ENCODE measurements at regions not wholly inside any gene's neighbourhood (a gene's known extent, or its start where the extent isn't known, plus 50 kb on each side); places are given as distances from the start of the nearest gene placed in this dataset.

DNA sequence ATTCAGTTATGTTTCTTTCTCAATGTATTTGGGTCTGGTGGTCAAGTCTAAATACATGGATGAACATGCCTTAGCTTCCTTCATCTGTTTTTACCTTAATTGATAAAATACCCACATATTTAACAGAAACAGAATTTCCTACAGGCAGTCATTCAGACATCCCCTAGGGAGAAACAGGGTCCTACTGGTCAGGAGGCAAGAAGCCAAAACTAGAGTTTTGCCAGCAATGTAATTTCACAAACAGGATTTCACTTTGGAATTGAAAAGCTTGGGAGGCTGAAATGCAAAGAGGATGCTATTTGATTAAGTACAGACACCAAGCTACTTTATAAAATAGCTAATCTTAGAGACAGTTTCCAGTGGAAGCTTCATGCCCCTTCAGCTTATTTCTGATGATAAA, 224.2 kb downstream of the SIPA1L2 start:
- H3K4me2 ChIP-seq, result no peak overlapping the region
- peaks cover 0 to 6% of the 10 kb centered on the region in 2 experiments; a peak in 2 of 4 replicates for H3K4me1 ChIP-seq (ENCODE audit: control insufficient read depth in 1 of 2, insufficient read depth in 2 of 2, low read depth in 1 of 2, low read length in 1 of 2)
- no peak for DNase-seq
- no peak for TF ChIP-seq ELF1 (IDR thresholded peaks at IDR 0.05)
- TF ChIP-seq, protein P1, sequence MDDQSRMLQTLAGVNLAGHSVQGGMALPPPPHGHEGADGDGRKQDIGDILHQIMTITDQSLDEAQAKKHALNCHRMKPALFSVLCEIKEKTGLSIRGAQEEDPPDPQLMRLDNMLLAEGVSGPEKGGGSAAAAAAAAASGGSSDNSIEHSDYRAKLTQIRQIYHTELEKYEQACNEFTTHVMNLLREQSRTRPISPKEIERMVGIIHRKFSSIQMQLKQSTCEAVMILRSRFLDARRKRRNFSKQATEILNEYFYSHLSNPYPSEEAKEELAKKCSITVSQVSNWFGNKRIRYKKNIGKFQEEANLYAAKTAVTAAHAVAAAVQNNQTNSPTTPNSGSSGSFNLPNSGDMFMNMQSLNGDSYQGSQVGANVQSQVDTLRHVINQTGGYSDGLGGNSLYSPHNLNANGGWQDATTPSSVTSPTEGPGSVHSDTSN (IDR thresholded peaks at IDR 0.05), result no peak
- TF ChIP-seq GABPA (IDR thresholded peaks at IDR 0.05; ENCODE audit: low read depth), result no peak
- TF ChIP-seq EZH2phosphoT487 (IDR thresholded peaks at IDR 0.05; ENCODE audit: borderline replicate concordance, low read depth), result no peak
- TF ChIP-seq FOXJ3 (CRISPR knock-in tag; IDR thresholded peaks at IDR 0.05), result no peak
- TF ChIP-seq, protein P2, sequence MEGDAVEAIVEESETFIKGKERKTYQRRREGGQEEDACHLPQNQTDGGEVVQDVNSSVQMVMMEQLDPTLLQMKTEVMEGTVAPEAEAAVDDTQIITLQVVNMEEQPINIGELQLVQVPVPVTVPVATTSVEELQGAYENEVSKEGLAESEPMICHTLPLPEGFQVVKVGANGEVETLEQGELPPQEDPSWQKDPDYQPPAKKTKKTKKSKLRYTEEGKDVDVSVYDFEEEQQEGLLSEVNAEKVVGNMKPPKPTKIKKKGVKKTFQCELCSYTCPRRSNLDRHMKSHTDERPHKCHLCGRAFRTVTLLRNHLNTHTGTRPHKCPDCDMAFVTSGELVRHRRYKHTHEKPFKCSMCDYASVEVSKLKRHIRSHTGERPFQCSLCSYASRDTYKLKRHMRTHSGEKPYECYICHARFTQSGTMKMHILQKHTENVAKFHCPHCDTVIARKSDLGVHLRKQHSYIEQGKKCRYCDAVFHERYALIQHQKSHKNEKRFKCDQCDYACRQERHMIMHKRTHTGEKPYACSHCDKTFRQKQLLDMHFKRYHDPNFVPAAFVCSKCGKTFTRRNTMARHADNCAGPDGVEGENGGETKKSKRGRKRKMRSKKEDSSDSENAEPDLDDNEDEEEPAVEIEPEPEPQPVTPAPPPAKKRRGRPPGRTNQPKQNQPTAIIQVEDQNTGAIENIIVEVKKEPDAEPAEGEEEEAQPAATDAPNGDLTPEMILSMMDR (IDR thresholded peaks at IDR 0.05), result no peak
- no peak for TF ChIP-seq SMC3 (IDR thresholded peaks at IDR 0.05; ENCODE audit: low read depth, low read length)
- TF ChIP-seq RAD21 (IDR thresholded peaks at IDR 0.05; ENCODE audit: low read length), result no peak
- no peak for TF ChIP-seq MXI1 (IDR thresholded peaks at IDR 0.05; ENCODE audit: low read depth, low read length)
- TF ChIP-seq NRF1 (IDR thresholded peaks at IDR 0.05; ENCODE audit: low read depth, low read length), result no peak
- TF ChIP-seq RCOR1 (IDR thresholded peaks at IDR 0.05; ENCODE audit: low read length), result no peak
- no peak for TF ChIP-seq SIN3A (IDR thresholded peaks at IDR 0.05; ENCODE audit: borderline replicate concordance, low read depth, low read length)
- no peak for TF ChIP-seq TAF1 (IDR thresholded peaks at IDR 0.05; ENCODE audit: borderline replicate concordance, low read depth, low read length)
- TF ChIP-seq, protein P3, sequence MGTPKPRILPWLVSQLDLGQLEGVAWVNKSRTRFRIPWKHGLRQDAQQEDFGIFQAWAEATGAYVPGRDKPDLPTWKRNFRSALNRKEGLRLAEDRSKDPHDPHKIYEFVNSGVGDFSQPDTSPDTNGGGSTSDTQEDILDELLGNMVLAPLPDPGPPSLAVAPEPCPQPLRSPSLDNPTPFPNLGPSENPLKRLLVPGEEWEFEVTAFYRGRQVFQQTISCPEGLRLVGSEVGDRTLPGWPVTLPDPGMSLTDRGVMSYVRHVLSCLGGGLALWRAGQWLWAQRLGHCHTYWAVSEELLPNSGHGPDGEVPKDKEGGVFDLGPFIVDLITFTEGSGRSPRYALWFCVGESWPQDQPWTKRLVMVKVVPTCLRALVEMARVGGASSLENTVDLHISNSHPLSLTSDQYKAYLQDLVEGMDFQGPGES (IDR thresholded peaks at IDR 0.05; ENCODE audit: low read depth, low read length), result no peak
- TF ChIP-seq FOSL2 (IDR thresholded peaks at IDR 0.05; ENCODE audit: borderline replicate concordance, low read depth), result no peak
- no peak for TF ChIP-seq GATA2 (CRISPR knock-in tag; IDR thresholded peaks at IDR 0.05)
- TF ChIP-seq RFX5 (IDR thresholded peaks at IDR 0.05; ENCODE audit: low read length), result no peak
- TF ChIP-seq MEF2A (IDR thresholded peaks at IDR 0.05; ENCODE audit: borderline replicate concordance, low read depth), result no peak
- no peaks in the 10 kb centered on the region for H3K9me2 ChIP-seq
- no peaks in the 10 kb centered on the region for H3K79me2 ChIP-seq (ENCODE audit: insufficient read depth)
- H3K9me3 ChIP-seq, result no peaks in the 10 kb centered on the region
- no peak overlapping the region for H3K4me3 ChIP-seq (ENCODE audit: low read depth in 2 of 2, low read length in 1 of 2)
- H3K9ac ChIP-seq, result no peak overlapping the region
- H2AFZ ChIP-seq (ENCODE audit: low read depth), result no peak overlapping the region
- no peaks in the 10 kb centered on the region for H3K27me3 ChIP-seq (ENCODE audit: insufficient read depth)
- ChIA-PET POLR2A (no interaction called here), CTCF (interaction anchor here (1.2 to 1.5 kb wide), 2 partner anchors 11 to 222 kb away, joined by 3 to 4 read pairs; no protein-coding TSS in a partner anchor)
- H3K27ac ChIP-seq (ENCODE audit: low read depth in 2 of 2, low read length in 1 of 2), result no peak overlapping the region; a peak in 1 of 4 replicates
- H3F3A ChIP-seq (replicated peaks; ENCODE audit: insufficient read depth), result no peaks in the 10 kb centered on the region
- H3K36me3 ChIP-seq (replicated peaks in 1 of 2; ENCODE audit: control insufficient read depth in 1 of 2, insufficient read depth in 2 of 2, low read length in 1 of 2), result peaks cover 0 to 7% of the 10 kb centered on the region in 2 experiments
- H4K20me1 ChIP-seq (ENCODE audit: insufficient read depth), result no peaks in the 10 kb centered on the region

Measured in SK-N-SH (cell line).